ENCODE measurements at regions not wholly inside any gene's neighbourhood (a gene's known extent, or its start where the extent isn't known, plus 50 kb on each side); places are given as distances from the start of the nearest gene placed in this dataset.

- no peak overlapping the region for H3K27ac Mint-ChIP-seq (ENCODE audit: unreplicated experiment)
- no peak for DNase-seq (ENCODE audit: low spot score)
- no peak overlapping the region for H3K4me3 Mint-ChIP-seq (ENCODE audit: unreplicated experiment)
Measured at GRCh38 chr17:31754239-31754945, 104.7 kb downstream of the COPRS start.

GRCh38 chr17:31753011-31753410, 106.0 kb downstream of the COPRS start:
- H3K4me3 Mint-ChIP-seq (ENCODE audit: unreplicated experiment) = no peak overlapping the region
- no peaks in the 10 kb centered on the region for H3K9me3 Mint-ChIP-seq (ENCODE audit: unreplicated experiment)
- DNase-seq (ENCODE audit: low spot score) = no peak
- no peaks in the 10 kb centered on the region for H3K36me3 Mint-ChIP-seq (ENCODE audit: low read depth, unreplicated experiment)
- TF ChIP-seq CTCF (IDR thresholded peaks at IDR 0.05; ENCODE audit: unreplicated experiment) = no peak
- no peak overlapping the region for H3K27ac Mint-ChIP-seq (ENCODE audit: unreplicated experiment)
- H3K4me1 Mint-ChIP-seq (ENCODE audit: unreplicated experiment) = peaks cover 11% of the 10 kb centered on the region
- peaks cover 1% of the 10 kb centered on the region for H3K27me3 Mint-ChIP-seq (ENCODE audit: unreplicated experiment)

More at GRCh38 chr17:31754239-31754945, 104.7 kb downstream of the COPRS start:
- H3K36me3 Mint-ChIP-seq (ENCODE audit: low read depth, unreplicated experiment) = no peaks in the 10 kb centered on the region
- no peaks in the 10 kb centered on the region for H3K9me3 Mint-ChIP-seq (ENCODE audit: unreplicated experiment)
- H3K4me1 Mint-ChIP-seq (ENCODE audit: unreplicated experiment) = peaks cover 10% of the 10 kb centered on the region
- H3K27me3 Mint-ChIP-seq (ENCODE audit: unreplicated experiment) = peaks cover 1% of the 10 kb centered on the region
- TF ChIP-seq CTCF (IDR thresholded peaks at IDR 0.05; ENCODE audit: unreplicated experiment) = no peak

GRCh38 chr17:31752584-31752983, 106.5 kb downstream of the COPRS start:
- H3K4me3 Mint-ChIP-seq (ENCODE audit: unreplicated experiment) = no peak overlapping the region
- H3K36me3 Mint-ChIP-seq (ENCODE audit: low read depth, unreplicated experiment) = no peaks in the 10 kb centered on the region
- H3K27me3 Mint-ChIP-seq (ENCODE audit: unreplicated experiment) = peaks cover 1% of the 10 kb centered on the region
- H3K9me3 Mint-ChIP-seq (ENCODE audit: unreplicated experiment) = no peaks in the 10 kb centered on the region
- H3K27ac Mint-ChIP-seq (ENCODE audit: unreplicated experiment) = no peak overlapping the region
- no peak for TF ChIP-seq CTCF (IDR thresholded peaks at IDR 0.05; ENCODE audit: unreplicated experiment)
- peaks cover 11% of the 10 kb centered on the region for H3K4me1 Mint-ChIP-seq (ENCODE audit: unreplicated experiment)
- no peak for DNase-seq (ENCODE audit: low spot score)

GRCh38 chr17:31750578-31750977, 108.5 kb downstream of the COPRS start:
- DNase-seq (ENCODE audit: low spot score) = no peak
- Mint-ChIP-seq H3K36me3 (ENCODE audit: low read depth, unreplicated experiment) (no peaks in the 10 kb centered on the region), H3K4me3 (ENCODE audit: unreplicated experiment) (no peak overlapping the region), H3K27ac (ENCODE audit: unreplicated experiment) (no peak overlapping the region), H3K4me1 (ENCODE audit: unreplicated experiment) (peaks cover 11% of the 10 kb centered on the region), H3K9me3 (ENCODE audit: unreplicated experiment) (no peaks in the 10 kb centered on the region), H3K27me3 (ENCODE audit: unreplicated experiment) (peaks cover 1% of the 10 kb centered on the region)
- no peak for TF ChIP-seq CTCF (IDR thresholded peaks at IDR 0.05; ENCODE audit: unreplicated experiment)

- peaks cover 12% of the 10 kb centered on the region for H3K4me1 Mint-ChIP-seq (ENCODE audit: unreplicated experiment)
Measured at GRCh38 chr17:31748881-31749280, 110.2 kb downstream of the COPRS start.

More at GRCh38 chr17:31748881-31749280, 110.2 kb downstream of the COPRS start:
- no peak for DNase-seq (ENCODE audit: low spot score)
- Mint-ChIP-seq H3K9me3 (ENCODE audit: unreplicated experiment) (no peaks in the 10 kb centered on the region), H3K27me3 (ENCODE audit: unreplicated experiment) (peaks cover 1% of the 10 kb centered on the region), H3K36me3 (ENCODE audit: low read depth, unreplicated experiment) (no peaks in the 10 kb centered on the region), H3K27ac (ENCODE audit: unreplicated experiment) (no peak overlapping the region), H3K4me3 (ENCODE audit: unreplicated experiment) (no peak overlapping the region)
- no peak for TF ChIP-seq CTCF (IDR thresholded peaks at IDR 0.05; ENCODE audit: unreplicated experiment)
